ENCODE measurements at regions not wholly inside any gene's neighbourhood (a gene's known extent, or its start where the extent isn't known, plus 50 kb on each side); places are given as distances from the start of the nearest gene placed in this dataset.

- H3K4me3 ChIP-seq: no peak overlapping the region
- no peaks in the 10 kb centered on the region for H3K9me3 ChIP-seq
- TF ChIP-seq EP300 (IDR thresholded peaks at IDR 0.05): no peak
- TF ChIP-seq CTCF (IDR thresholded peaks at IDR 0.05): no peak
- TF ChIP-seq POLR2A (IDR thresholded peaks at IDR 0.05): no peak
- H3K27me3 ChIP-seq: no peaks in the 10 kb centered on the region
- no peak overlapping the region for H3K27ac ChIP-seq
- H3K36me3 ChIP-seq: no peaks in the 10 kb centered on the region
- WGBS, 3 donors: 73 to 76% (median 74%) methylated on average over 7 of the region's 7 CpGs
- intact Hi-C loops (cut with DNase I): no loop called here
- no peaks in the 10 kb centered on the region for H3K4me1 ChIP-seq (ENCODE audit: insufficient read depth)
- no peak for DNase-seq
Observed at GRCh38 chr5:13477118-13477737, 467.3 kb downstream of the DNAH5 start.

- intact Hi-C loops (cut with DNase I): no loop called here
- 28 to 56% (median 40%) methylated on average over 5 of the region's 5 CpGs for WGBS, 3 donors
- TF ChIP-seq POLR2A (IDR thresholded peaks at IDR 0.05): no peak
- no peak for TF ChIP-seq CTCF (IDR thresholded peaks at IDR 0.05)
- no peak for TF ChIP-seq EP300 (IDR thresholded peaks at IDR 0.05)
- H3K4me3 ChIP-seq: no peak overlapping the region
- DNase-seq: no peak
- H3K27me3 ChIP-seq: no peaks in the 10 kb centered on the region
- H3K9me3 ChIP-seq: no peaks in the 10 kb centered on the region
- H3K36me3 ChIP-seq: no peaks in the 10 kb centered on the region
- no peak overlapping the region for H3K27ac ChIP-seq
- H3K4me1 ChIP-seq (ENCODE audit: insufficient read depth): no peaks in the 10 kb centered on the region
Observed at GRCh38 chr5:13472842-13473241, 471.6 kb downstream of the DNAH5 start.

GRCh38 chr5:13470975-13471374, 473.5 kb downstream of the DNAH5 start:
- no peaks in the 10 kb centered on the region for H3K36me3 ChIP-seq
- 63 to 65% (median 63%) methylated on average over 1 of the region's 1 CpG for WGBS, 3 donors
- H3K9me3 ChIP-seq: no peaks in the 10 kb centered on the region
- intact Hi-C loops (cut with DNase I): no loop called here
- DNase-seq: no peak
- TF ChIP-seq EP300 (IDR thresholded peaks at IDR 0.05) (no peak), CTCF (IDR thresholded peaks at IDR 0.05) (no peak), POLR2A (IDR thresholded peaks at IDR 0.05) (no peak)
- H3K4me3 ChIP-seq: no peak overlapping the region
- H3K27me3 ChIP-seq: no peaks in the 10 kb centered on the region
- no peaks in the 10 kb centered on the region for H3K4me1 ChIP-seq (ENCODE audit: insufficient read depth)
- no peak overlapping the region for H3K27ac ChIP-seq

- Histone ChIP-seq H3K36me3 (no peaks in the 10 kb centered on the region), H3K4me1 (ENCODE audit: insufficient read depth) (no peaks in the 10 kb centered on the region), H3K27ac (no peak overlapping the region), H3K4me3 (no peak overlapping the region), H3K9me3 (no peaks in the 10 kb centered on the region), H3K27me3 (no peaks in the 10 kb centered on the region)
- intact Hi-C loops (cut with DNase I): no loop called here
- DNase-seq: no peak
- no peak for TF ChIP-seq CTCF (IDR thresholded peaks at IDR 0.05)
- no peak for TF ChIP-seq POLR2A (IDR thresholded peaks at IDR 0.05)
- TF ChIP-seq EP300 (IDR thresholded peaks at IDR 0.05): no peak
Observed at GRCh38 chr5:13470263-13470662, 474.2 kb downstream of the DNAH5 start.
